ENCODE measurements at regions not wholly inside any gene's neighbourhood (a gene's known extent, or its start where the extent isn't known, plus 50 kb on each side); places are given as distances from the start of the nearest gene placed in this dataset.
A peak's percentile ranks its signal among the peaks of the same experiment; 100 is the strongest.

DNA sequence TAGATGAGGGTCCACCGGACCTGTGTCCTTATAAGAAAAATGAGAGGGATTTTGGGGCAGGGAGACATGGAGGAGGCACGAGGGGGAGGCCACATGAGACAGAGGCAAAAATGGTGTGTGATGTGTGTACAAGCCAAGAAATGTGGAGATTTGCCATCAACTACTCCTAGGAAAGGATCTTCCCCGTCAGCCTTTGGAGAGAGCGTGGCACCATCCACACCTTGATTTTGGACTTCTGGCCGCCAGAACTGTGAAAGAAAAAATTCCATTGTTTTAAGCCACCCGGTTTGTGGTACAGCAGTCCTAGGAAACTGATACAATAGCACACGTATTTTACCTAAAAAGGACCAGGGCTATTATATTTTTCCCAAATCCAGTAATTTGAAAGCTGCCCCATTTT is 829.0 kb upstream of the SALL3 start:
- no peak for ATAC-seq
- Histone ChIP-seq H3K27me3 (no peaks in the 10 kb centered on the region), H3K27ac (no peak overlapping the region), H3K9me3 (peaks cover 0 to 10% of the 10 kb centered on the region in 2 donors), H3K4me1 (no peaks in the 10 kb centered on the region), H3K36me3 (no peaks in the 10 kb centered on the region), H3K4me3 (no peak overlapping the region)
- intact Hi-C loops (cut with DNase I) = no loop called here
- TF ChIP-seq, protein P1, sequence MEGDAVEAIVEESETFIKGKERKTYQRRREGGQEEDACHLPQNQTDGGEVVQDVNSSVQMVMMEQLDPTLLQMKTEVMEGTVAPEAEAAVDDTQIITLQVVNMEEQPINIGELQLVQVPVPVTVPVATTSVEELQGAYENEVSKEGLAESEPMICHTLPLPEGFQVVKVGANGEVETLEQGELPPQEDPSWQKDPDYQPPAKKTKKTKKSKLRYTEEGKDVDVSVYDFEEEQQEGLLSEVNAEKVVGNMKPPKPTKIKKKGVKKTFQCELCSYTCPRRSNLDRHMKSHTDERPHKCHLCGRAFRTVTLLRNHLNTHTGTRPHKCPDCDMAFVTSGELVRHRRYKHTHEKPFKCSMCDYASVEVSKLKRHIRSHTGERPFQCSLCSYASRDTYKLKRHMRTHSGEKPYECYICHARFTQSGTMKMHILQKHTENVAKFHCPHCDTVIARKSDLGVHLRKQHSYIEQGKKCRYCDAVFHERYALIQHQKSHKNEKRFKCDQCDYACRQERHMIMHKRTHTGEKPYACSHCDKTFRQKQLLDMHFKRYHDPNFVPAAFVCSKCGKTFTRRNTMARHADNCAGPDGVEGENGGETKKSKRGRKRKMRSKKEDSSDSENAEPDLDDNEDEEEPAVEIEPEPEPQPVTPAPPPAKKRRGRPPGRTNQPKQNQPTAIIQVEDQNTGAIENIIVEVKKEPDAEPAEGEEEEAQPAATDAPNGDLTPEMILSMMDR (IDR thresholded peaks at IDR 0.05) = no peak
- no peak for DNase-seq

DNA sequence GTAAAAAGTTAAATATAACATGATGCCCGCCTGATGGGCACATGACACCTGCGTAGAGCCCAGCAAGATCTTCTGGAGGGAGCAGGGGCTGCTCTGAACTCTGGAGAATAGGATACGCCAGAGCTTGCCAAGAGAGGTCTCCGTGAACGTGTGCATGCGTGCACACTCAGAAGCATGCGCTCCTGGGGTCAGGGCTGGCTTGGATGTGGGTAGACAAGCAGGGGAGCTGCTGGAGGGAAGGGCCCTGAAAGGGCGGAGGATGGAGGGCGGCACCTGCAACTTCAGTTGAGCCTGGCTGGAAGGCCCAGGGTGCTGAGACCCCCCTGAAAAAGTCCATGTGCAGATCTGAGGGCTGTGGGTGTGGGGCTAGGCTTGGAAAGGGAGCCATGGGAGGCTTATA is 828.4 kb upstream of the SALL3 start:
- peak in 1 of 4 donors; percentile 57 for DNase-seq
- peaks cover 0 to 10% of the 10 kb centered on the region in 2 donors for H3K9me3 ChIP-seq

DNA sequence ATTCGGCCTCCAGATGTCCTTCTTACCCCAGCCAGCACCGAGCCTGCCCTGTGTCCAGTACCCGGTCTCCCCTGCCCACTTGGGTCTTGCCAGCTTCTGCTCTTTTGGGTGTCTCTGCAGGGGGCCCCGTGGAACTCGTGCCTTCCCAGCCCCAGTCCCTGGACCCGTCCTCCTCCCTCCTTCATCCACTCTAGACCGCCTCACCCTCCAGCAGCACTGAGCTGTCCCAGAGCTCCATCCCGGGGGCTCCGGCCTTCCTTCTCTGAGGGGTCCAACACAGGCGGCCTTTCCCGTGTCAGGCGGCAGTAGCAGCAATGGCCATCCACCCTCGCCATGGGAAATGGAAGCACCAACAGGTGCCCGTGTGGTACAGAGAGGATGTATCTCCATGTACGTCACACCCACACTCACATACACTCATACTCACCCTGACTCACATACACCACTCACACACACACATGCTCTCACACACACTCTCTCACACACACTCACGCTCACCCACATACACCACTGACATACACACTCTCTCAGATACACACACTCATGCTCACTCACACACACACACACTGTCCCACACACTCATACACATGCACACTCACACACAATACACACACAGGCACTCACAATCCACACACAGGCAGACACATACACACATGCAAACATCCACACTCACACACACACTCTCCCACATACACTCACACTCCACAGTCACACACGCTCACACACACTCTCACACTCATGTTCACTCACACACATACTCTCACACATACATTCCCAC is 827.5 kb upstream of the SALL3 start:
- Histone ChIP-seq H3K27ac (no peak overlapping the region), H3K9me3 (peaks cover 0 to 10% of the 10 kb centered on the region in 2 donors), H3K4me1 (no peaks in the 10 kb centered on the region), H3K27me3 (no peaks in the 10 kb centered on the region), H3K36me3 (no peaks in the 10 kb centered on the region), H3K4me3 (no peak overlapping the region)
- intact Hi-C loops (cut with DNase I) = no loop called here
- no peak for ATAC-seq
- TF ChIP-seq, protein P1 (IDR thresholded peaks at IDR 0.05) = no peak
- DNase-seq = peak in 1 of 4 donors; percentile 69

More for the DNA sequence above, 828.4 kb upstream of the SALL3 start:
- Histone ChIP-seq H3K36me3 (no peaks in the 10 kb centered on the region), H3K27ac (no peak overlapping the region), H3K4me3 (no peak overlapping the region), H3K27me3 (no peaks in the 10 kb centered on the region), H3K4me1 (no peaks in the 10 kb centered on the region)
- ATAC-seq = no peak
- TF ChIP-seq, protein P1 (IDR thresholded peaks at IDR 0.05) = no peak
- intact Hi-C loops (cut with DNase I) = no loop called here

DNA sequence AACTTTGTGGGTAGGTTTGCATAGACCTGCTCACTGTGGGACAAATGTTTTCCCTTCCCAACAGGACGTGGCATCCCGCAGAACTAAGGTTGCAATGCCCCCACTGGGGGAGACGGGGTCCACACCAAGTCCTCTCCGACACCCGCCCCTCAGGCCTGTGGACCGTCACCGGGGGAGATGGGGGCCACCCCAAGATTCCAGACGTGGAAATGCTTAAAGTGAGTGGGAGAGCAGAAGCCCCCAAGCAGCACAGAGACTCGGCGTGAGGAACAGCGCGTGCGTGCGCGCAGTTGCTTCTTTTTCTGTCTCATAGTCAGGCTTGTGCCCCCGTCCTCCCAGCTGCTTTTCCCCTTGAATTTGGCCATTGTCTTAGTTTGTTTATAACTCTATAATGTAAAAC is 826.3 kb upstream of the SALL3 start:
- no peaks in the 10 kb centered on the region for H3K36me3 ChIP-seq
- no peaks in the 10 kb centered on the region for H3K27me3 ChIP-seq
- no peak for ATAC-seq
- peaks cover 0 to 10% of the 10 kb centered on the region in 2 donors for H3K9me3 ChIP-seq
- no peak overlapping the region for H3K27ac ChIP-seq
- intact Hi-C loops (cut with DNase I) = no loop called here
- peak in 1 of 4 donors; percentile 59 for DNase-seq
- no peaks in the 10 kb centered on the region for H3K4me1 ChIP-seq
- no peak overlapping the region for H3K4me3 ChIP-seq
- TF ChIP-seq, protein P1 (IDR thresholded peaks at IDR 0.05) = no peak

DNA sequence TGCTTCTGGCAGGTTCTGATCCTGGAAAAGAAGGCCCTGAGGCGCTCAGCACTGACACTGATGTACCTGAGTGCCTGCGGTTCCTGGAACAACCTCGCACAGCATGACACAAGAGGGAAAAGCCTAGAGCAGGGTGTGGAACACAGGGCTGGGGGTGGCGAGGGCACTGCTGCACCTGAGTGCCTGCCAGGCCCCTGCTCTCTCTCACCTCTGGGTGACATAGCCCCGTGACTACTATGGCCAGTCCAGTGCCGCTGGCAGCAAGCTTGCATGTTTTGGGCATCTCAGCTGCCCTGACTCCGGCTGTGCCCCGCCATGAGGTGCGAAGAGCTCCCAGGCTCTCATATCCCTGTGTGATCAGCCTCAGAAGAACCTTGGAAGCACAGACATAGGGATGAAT is 825.2 kb upstream of the SALL3 start:
- Histone ChIP-seq H3K27ac (no peak overlapping the region), H3K27me3 (no peaks in the 10 kb centered on the region), H3K36me3 (no peaks in the 10 kb centered on the region), H3K4me3 (no peak overlapping the region), H3K4me1 (no peaks in the 10 kb centered on the region), H3K9me3 (peaks cover 0 to 1% of the 10 kb centered on the region in 2 donors)
- TF ChIP-seq, protein P1 (IDR thresholded peaks at IDR 0.05) = no peak
- DNase-seq (peak in 1 of 4 donors; percentile 52), ATAC-seq (no peak)
- intact Hi-C loops (cut with DNase I) = no loop called here

Measured in left lung (tissue), 4 donors.